HG03342 (cell line): ENCODE measurements at regions not wholly inside any gene's neighbourhood (a gene's known extent, or its start where the extent isn't known, plus 50 kb on each side); places are given as distances from the start of the nearest gene placed in this dataset.
"Not testable (repeated sequence)": the region's sequence is repeated elsewhere in the genome, so short reads cannot be mapped to it uniquely, and the experiment has no call there.

ENCODE experiments used
- ATAC-seq: cut with Tn5 transposase; IDR thresholded peaks from one replicate; pipeline ENCODE4 v1.9.1; 2021; ENCODE audit warnings: mild to moderate bottlenecking, moderate library complexity; ENCODE audit not compliant: unreplicated experiment

DNA sequence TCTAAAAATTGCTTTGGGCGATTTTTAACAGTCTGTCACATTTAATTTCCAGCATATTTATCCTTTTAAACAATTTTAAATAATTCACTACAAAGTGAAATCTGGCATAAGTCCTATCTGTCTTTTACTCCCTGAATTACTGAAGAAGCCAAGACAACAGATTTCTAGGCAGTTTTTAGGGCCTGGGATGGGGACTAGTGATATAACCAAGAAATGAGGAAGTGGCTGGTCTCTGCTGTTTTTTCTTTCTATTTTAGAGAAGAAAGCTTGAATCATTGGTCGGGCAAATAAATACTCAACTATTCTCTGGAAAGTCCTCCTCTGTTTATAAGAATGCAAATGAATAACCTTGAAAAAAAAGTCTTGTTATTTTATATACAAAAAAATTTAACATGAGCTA, 79.7 kb upstream of the SSBP2 start:
- no peak for ATAC-seq

DNA sequence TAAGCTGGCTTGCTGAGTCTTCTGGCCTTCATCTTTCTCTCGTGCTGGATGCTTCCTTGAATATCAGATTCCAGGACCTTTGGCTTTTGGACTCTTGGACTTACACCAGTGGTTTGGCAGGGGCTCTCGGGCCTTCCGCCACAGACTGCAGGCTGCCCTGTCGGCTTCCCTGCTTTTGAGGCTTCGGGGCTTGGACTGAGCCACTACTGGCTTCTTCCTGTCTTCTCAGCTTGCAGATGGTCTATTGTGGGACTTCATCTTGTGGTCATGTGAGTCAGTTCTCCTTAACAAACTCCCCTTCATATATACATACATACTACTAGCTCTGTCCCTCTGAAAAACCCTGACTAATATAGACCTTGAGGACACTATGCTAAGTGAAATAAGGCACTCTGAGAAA, 78.3 kb upstream of the SSBP2 start:
- no peak for ATAC-seq

DNA sequence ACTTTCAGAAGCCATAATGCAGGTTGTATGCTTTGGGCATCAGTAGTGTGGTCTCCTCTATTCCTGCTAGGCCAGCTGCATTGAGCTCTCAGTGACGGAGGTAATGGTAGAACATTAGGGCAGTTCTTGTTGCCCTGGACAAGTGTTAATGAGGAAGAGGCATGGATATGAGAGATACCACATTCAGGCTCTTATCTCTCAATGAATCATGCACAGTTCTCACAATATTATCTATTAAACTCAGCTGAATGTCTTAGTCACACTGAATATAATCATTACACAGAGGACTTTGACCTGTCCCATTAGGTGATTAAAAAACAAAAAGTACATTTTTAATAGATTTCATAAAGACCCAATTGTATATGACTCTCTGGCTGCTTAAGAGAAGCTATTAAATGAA, 76.6 kb upstream of the SSBP2 start:
- no peak for ATAC-seq

GRCh38 chr5:81826128-81826527, 75.2 kb upstream of the SSBP2 start:
- no peak for ATAC-seq

- no peak for ATAC-seq
Measured at GRCh38 chr5:81825237-81825636, 74.3 kb upstream of the SSBP2 start.

DNA sequence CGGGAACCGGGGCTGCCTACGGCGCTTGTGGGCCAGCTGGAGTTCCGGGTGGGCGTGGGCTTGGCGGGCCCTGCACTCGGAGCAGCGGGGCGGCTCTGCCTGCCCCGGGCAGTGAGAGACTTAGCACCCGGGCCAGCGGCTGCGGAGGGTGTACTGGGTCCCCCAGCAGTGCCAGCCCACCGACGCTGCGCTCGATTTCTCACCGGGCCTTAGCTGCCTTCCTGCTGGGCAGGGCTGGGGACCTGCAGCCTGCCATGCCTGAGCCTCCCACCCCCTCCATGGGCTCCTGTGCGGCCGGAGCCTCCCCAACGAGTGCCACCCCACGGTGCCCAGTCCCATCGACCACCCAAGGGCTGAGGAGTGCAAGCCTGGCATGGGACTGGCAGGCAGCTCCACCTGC, 72.8 kb upstream of the SSBP2 start:
- not testable (repeated sequence) for ATAC-seq

- ATAC-seq, result no peak
Measured at GRCh38 chr5:81820863-81821262, 70.0 kb upstream of the SSBP2 start.

DNA sequence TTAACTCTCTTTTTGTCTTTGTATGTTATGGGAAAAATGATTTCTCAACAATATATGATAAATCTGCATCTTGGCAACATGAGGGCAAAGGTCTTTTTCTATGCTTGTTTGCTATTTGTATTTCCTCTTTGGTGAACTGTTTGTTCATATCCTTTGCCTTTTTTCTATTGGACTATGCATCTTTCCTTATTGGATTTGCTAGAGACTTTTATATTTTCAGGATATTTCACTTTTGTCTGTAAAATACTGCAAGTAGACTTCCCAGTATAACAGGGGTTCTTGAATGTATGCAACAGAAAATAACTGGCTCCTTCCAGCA, 69.4 kb upstream of the SSBP2 start:
- no peak for ATAC-seq

- ATAC-seq, result no peak
Measured at GRCh38 chr5:81819556-81820317, 68.8 kb upstream of the SSBP2 start.

- no peak for ATAC-seq
Measured at GRCh38 chr5:81817980-81818379, 67.1 kb upstream of the SSBP2 start.

GRCh38 chr5:81817086-81817485, 66.2 kb upstream of the SSBP2 start:
- no peak for ATAC-seq

- ATAC-seq, result no peak
Measured at GRCh38 chr5:81815321-81815720, 64.4 kb upstream of the SSBP2 start.

DNA sequence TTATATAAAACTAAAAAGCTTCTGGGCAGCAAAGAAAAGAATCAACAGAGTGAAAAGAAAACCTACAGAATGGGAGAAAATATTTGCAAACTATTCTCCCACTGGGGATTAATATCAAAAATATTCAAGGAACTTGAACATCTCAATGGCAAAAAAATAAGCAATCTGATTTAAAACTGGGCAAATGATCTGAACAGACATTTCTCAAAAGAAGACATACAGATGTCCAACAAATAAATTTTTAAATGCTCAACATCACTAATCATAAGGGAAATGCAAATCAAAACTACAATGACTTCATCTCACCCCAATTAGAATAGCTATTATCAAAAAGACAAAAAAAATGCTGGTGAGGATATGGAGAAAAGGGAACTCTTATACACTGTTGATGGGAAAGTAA, 57.2 kb upstream of the SSBP2 start:
- ATAC-seq, result no peak

- ATAC-seq, result no peak
Measured at GRCh38 chr5:81805086-81805485, 54.2 kb upstream of the SSBP2 start.

- no peak for ATAC-seq
Measured at GRCh38 chr5:81803812-81804211, 52.9 kb upstream of the SSBP2 start.

- no peak for ATAC-seq
Measured at GRCh38 chr5:81802625-81803024, 51.7 kb upstream of the SSBP2 start.

GRCh38 chr5:81802020-81802419, 51.1 kb upstream of the SSBP2 start:
- no peak for ATAC-seq

GRCh38 chr5:81800797-81801196, 49.9 kb upstream of the SSBP2 start:
- ATAC-seq, result no peak
